HG03159 (cell line): ENCODE measurements at regions not wholly inside any gene's neighbourhood (a gene's known extent, or its start where the extent isn't known, plus 50 kb on each side); places are given as distances from the start of the nearest gene placed in this dataset.

Experiments used
- ATAC-seq: cut with Tn5 transposase; IDR thresholded peaks from one replicate; pipeline ENCODE4 v1.9.1; 2021; ENCODE audit warnings: mild to moderate bottlenecking, moderate library complexity; ENCODE audit not compliant: unreplicated experiment

GRCh38 chr16:51407199-51407598, 256.1 kb upstream of the SALL1 start:
- ATAC-seq, result no peak

GRCh38 chr16:51405361-51405760, 254.3 kb upstream of the SALL1 start:
- no peak for ATAC-seq

GRCh38 chr16:51404386-51404785, 253.3 kb upstream of the SALL1 start:
- no peak for ATAC-seq

GRCh38 chr16:51402785-51403184, 251.7 kb upstream of the SALL1 start:
- ATAC-seq, result no peak

- no peak for ATAC-seq
These were observed 251.2 kb upstream of the SALL1 start for GRCh38 chr16:51402298-51402697.

- ATAC-seq, result no peak
These were observed 250.6 kb upstream of the SALL1 start for GRCh38 chr16:51401673-51402072.

GRCh38 chr16:51399908-51400670, 249.0 kb upstream of the SALL1 start:
- ATAC-seq, result no peak

GRCh38 chr16:51394421-51394820, 243.4 kb upstream of the SALL1 start:
- no peak for ATAC-seq

GRCh38 chr16:51393381-51394005, 242.4 kb upstream of the SALL1 start:
- no peak for ATAC-seq

GRCh38 chr16:51392521-51393187, 241.6 kb upstream of the SALL1 start:
- no peak for ATAC-seq

- no peak for ATAC-seq
These were observed 240.9 kb upstream of the SALL1 start for GRCh38 chr16:51391798-51392511.

- no peak for ATAC-seq
These were observed 239.8 kb upstream of the SALL1 start for GRCh38 chr16:51390877-51391276.

- no peak for ATAC-seq
These were observed 238.8 kb upstream of the SALL1 start for GRCh38 chr16:51389881-51390280.

- ATAC-seq, result no peak
These were observed 237.5 kb upstream of the SALL1 start for GRCh38 chr16:51388516-51388951.

- ATAC-seq, result no peak
These were observed 232.8 kb upstream of the SALL1 start for GRCh38 chr16:51383909-51384308.

- ATAC-seq, result no peak
These were observed 231.9 kb upstream of the SALL1 start for GRCh38 chr16:51382940-51383339.

GRCh38 chr16:51382211-51382610, 231.1 kb upstream of the SALL1 start:
- no peak for ATAC-seq

- ATAC-seq, result no peak
These were observed 225.0 kb upstream of the SALL1 start for GRCh38 chr16:51376080-51376479.

- no peak for ATAC-seq
These were observed 223.7 kb upstream of the SALL1 start for GRCh38 chr16:51374790-51375189.

- no peak for ATAC-seq
These were observed 223.3 kb upstream of the SALL1 start for GRCh38 chr16:51374346-51374745.

GRCh38 chr16:51365715-51366114, 214.6 kb upstream of the SALL1 start:
- ATAC-seq, result no peak
